NCI-H1092 (cell line): ENCODE measurements at regions not wholly inside any gene's neighbourhood (a gene's known extent, or its start where the extent isn't known, plus 50 kb on each side); places are given as distances from the start of the nearest gene placed in this dataset.

Experiments used
- DNase-seq: peaks from one replicate; lab custom pipeline; 2025; lab: John Stamatoyannopoulos, UW

GRCh38 chr15:26374806-26375205 is 398.1 kb downstream of the GABRB3 start:
- no peak for DNase-seq

- DNase-seq: no peak
Measured at GRCh38 chr15:26372706-26373105, 400.2 kb downstream of the GABRB3 start.

GRCh38 chr15:26365077-26365476 is 407.8 kb downstream of the GABRB3 start:
- no peak for DNase-seq

GRCh38 chr15:26359855-26360254 is 413.0 kb downstream of the GABRB3 start:
- DNase-seq: no peak

DNA sequence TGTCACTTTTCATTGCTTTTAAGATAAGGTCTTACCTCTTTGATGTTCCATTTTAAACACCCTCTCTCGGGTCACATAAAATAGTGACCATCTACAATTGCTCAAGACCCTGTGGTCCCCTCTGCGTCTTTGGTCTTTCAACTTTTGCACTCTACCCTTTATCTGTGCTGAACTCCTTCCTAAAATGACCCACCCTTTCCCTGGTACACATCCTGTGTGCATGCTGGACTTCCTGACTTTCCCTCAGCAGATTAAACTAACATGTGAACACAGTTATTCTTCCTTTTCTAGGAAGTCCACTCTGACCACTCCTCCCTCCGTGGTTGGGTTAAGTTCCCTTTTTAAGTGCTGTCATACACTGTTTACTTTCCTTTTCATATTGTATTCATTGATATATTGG is 414.2 kb downstream of the GABRB3 start:
- no peak for DNase-seq

- DNase-seq: no peak
Measured at GRCh38 chr15:26357653-26358052, 415.2 kb downstream of the GABRB3 start.

- DNase-seq: peak; percentile 67
Measured at GRCh38 chr15:26355472-26356074, 417.3 kb downstream of the GABRB3 start.

DNA sequence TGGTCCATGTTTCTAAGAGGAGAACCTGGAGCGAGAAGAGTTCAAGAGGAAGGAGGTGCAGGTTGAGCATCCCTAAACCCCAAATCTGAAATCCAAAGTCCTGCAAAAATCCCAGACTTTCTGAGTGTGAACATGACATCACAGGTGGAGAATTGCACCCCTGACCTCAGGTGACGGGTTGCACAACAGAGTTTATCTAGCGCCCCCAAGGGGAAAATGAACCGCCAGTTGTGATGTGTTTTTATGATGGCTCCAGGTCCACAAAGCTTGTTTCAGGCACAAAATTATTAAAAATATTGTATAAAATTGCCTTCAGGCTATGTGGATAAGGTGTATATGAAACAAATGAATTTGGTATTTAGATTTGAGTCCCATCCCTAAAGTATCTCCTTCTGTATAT is 420.0 kb downstream of the GABRB3 start:
- DNase-seq: no peak

DNA sequence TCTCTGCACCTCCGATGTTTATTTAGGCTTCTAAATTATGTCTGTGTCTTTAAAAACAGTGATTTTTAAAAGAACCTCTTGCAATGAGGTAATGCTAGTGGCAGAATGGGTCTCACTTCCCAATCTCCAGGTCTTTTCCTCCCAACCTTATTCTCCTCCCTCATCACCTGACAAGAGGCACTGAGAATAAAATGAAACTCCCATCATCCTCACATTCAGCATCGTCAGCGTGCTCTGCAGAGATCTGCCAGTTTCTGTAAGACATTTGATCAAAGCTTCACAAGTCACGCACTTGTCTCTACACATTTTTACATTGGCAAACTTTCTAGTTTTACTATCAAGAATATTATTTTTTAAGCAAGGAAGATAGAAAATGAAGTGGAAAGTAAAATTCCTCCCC is 420.5 kb downstream of the GABRB3 start:
- DNase-seq: no peak

DNA sequence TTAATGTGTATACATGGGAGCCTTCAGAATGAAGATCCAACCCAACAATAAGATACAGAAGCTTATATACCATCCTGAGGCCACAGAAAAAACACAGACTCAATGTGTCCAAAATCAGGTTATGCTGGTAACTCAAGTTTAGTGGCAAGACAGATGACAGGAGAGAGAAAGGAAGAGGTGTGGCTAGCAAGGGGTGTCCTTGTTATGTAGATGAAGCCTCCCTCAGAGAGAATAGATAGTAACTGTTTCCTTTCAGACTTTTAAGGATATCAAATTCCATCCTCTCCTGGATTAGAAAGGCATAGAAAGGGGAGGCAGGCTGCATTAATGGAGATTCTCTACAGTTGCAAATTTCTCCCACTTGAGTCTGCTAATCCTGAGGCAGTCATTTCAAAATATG is 447.4 kb downstream of the GABRB3 start:
- no peak for DNase-seq

DNA sequence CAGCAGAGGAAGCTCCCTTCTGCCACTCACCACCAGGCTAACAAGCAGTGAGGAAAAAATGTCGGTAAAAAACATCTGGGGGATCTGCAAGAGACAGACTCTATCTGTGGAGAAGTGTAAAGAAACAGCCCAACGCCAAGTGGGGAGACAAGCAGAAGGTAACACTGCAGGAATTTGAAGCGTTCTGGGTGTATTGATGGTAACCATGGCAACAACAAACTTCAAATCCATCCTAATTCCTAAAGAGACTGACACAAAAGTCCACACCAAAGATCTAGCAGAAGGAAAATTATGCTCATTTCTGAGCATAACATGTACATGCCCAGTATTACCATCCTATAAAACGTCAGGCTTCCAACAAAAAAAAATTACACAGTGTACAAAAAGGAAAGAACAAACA is 449.3 kb downstream of the GABRB3 start:
- no peak for DNase-seq

DNA sequence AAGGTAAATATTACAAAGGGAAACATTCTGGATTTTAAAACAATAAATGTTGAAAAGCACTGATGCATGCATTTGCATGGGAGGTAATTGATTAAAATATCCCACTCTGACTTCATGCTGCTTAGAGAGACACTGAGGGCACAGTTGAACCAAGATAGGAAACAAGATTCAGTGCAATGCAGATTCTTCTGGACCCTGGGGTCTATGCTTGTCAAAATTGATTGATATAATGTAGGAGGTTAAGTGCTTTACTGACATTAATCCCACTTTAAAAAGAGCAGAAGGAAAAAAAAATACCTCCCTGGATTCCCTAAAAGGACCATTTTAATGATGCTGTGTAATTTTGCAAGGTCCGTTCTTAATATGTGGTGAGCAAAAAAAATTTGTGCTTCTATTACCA is 454.2 kb downstream of the GABRB3 start:
- DNase-seq: no peak

- no peak for DNase-seq
Measured at GRCh38 chr15:26314577-26314976, 451.4 kb upstream of the ATP10A start.

DNA sequence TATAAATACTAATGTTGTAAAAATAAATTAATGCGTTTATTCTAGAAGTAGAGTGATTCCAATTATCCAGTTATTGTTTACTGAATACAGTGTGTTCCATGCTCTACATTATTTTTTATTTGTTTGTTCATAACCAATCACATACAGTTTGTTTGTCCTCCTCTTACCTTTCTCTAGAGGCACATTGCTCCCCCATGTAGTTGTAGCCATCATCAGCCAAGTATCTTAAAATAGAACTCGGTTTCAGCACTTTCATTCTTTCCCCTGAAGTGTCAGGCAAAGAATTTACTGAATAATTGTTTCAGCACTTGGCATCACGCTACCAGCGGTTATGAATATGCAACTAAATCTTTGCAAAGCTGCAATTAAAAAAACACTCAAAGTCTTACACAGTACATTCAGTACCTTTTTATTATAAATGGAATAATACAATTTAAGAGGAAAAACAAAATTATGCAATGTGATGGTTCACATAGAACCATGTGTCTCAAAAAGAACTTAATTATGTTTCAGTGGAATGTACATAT is 448.6 kb upstream of the ATP10A start:
- DNase-seq: no peak

DNA sequence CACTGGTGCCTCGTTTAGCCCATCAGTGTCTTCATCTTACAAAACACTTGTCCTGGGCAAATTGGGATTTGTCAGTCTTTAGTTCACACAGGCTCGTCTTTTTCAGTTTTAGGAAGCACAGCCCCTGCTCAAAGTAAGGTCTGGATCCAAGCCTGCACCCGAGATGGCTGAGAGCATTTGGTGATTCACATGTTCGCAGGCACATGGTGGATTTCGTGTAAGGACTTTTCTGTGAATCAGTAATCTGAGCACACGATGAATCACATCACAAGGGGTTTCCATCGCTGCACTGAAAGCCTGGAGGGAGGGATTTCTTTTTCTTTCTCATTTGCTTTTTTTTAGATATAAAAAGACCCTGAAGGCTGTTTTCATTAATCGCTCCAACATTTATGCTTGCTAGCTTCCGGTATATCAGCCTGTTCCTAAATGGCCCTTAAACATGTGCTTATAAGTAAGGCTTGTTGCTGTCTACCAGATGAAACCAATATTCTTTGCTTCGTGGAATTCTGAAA is 435.6 kb upstream of the ATP10A start:
- no peak for DNase-seq

DNA sequence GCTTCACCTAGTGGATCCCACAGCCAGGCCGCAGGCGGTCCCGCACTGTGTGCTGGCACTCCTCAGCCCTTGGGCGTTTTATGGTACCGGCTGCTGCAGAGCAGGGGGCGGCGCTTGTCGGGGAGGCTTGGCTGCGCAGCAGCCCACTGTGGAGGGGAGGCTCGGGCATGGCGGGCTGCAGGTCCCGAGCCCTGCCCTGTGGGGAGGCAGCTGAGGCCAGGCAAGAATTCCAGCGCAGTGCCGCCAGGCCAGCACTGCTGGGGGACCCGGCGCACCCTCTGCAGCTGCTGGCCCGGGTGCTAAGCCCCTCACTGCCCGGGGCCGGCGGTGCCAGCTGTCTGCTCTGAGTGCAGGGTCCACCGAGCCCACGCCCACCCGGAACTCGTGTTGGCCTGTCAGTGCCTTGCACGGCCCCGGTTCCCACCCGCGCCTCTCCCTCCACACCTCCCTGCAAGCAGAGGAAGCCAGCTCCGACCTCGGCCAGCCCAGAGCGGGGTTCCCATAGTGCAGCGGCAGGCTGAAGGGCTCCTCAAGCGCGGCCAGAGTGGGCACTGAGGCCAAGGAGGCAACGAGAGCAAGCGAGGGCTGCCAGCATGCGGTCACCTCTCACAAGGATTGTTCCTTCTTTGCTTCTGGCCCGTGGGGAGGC is 435.0 kb upstream of the ATP10A start:
- DNase-seq: no peak

GRCh38 chr15:26295336-26296085 is 432.4 kb upstream of the ATP10A start:
- peak; percentile 84 for DNase-seq

DNA sequence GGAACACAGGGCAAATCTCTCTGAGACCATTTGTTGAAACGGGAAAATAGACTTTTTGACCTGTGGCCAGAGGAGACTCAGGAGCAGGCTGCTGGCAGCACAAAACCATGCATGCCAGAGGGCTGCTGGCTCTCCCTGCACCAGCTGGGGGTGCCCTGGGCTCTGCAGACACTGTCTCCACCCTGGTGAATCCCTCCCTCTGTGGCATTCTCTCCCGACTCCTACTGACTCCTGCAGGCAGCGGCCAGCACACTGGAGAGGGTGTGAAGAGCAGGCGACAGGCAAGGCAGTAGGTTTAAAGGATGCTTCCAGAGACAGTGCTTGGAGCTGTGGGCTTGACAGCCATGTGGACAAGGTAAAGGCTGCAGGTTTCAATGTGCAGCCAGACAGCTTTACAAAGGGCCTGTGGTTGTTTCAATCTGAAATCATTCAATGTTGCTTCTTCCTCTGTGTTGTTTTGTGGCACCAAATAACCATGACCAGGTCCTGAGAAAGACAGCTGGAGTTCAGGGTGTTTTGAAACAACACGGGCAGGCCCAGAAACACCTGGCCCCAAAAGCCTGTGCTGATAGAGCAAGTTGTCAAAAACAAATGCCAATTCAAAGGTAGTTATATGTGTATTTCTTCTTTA is 431.0 kb upstream of the ATP10A start:
- DNase-seq: peak; percentile 72

GRCh38 chr15:26287381-26287780 is 424.3 kb upstream of the ATP10A start:
- no peak for DNase-seq

- DNase-seq: no peak
Measured at GRCh38 chr15:26280281-26280680, 417.2 kb upstream of the ATP10A start.

DNA sequence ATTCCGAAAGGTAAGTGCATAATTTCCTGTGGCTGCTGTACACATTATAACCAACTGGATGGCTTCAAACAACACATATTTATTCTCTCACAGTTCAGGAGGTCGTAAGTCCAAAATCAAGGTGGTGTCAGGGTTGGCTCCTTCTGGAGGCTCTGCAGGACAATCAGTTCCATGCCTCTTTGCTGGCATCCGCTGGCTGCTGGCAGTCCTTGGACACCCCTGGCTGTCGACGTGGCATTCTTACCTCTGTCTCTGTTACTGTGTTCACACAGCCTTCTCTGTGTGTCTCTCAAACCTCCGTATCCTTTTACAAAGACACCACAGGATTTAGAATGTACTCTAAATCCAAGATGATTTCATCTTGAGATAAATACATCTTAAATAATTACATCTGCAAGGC is 398.8 kb upstream of the ATP10A start:
- no peak for DNase-seq

GRCh38 chr15:26261413-26261812 is 398.3 kb upstream of the ATP10A start:
- DNase-seq: no peak
